GM12874 (cell line): ENCODE measurements at regions not wholly inside any gene's neighbourhood (a gene's known extent, or its start where the extent isn't known, plus 50 kb on each side); places are given as distances from the start of the nearest gene placed in this dataset.

ENCODE experiments used
- TF ChIP-seq, protein P1 (sequence below): IDR thresholded peaks from 2 replicates; pipeline ENCODE4 v1.5.1; 2011; ENCODE audit warnings: low read depth, mild to moderate bottlenecking, control low read depth, low read length, moderate library complexity; ENCODE audit not compliant: insufficient read depth

DNA sequence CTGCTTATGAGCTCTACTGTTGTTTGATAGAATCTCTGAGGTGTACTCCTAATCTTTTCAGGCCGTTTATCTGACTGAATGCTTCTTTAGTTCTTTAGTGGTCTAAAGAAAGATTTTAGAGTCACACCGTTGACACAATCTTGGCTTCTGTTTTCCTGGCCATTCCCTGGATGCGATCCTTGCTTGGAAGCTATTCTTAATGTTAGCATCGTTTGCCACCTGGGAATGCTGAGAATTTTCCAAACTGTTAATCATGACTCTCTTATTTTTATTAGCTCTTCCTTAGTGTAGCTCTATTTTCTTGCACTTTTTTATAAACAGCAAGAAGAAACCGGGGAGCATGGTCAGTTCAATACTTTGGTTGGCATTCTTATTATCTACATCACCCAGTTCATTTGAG lies 281.0 kb upstream of the PCDH20 start:
- TF ChIP-seq, protein P1, sequence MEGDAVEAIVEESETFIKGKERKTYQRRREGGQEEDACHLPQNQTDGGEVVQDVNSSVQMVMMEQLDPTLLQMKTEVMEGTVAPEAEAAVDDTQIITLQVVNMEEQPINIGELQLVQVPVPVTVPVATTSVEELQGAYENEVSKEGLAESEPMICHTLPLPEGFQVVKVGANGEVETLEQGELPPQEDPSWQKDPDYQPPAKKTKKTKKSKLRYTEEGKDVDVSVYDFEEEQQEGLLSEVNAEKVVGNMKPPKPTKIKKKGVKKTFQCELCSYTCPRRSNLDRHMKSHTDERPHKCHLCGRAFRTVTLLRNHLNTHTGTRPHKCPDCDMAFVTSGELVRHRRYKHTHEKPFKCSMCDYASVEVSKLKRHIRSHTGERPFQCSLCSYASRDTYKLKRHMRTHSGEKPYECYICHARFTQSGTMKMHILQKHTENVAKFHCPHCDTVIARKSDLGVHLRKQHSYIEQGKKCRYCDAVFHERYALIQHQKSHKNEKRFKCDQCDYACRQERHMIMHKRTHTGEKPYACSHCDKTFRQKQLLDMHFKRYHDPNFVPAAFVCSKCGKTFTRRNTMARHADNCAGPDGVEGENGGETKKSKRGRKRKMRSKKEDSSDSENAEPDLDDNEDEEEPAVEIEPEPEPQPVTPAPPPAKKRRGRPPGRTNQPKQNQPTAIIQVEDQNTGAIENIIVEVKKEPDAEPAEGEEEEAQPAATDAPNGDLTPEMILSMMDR, result no peak

DNA sequence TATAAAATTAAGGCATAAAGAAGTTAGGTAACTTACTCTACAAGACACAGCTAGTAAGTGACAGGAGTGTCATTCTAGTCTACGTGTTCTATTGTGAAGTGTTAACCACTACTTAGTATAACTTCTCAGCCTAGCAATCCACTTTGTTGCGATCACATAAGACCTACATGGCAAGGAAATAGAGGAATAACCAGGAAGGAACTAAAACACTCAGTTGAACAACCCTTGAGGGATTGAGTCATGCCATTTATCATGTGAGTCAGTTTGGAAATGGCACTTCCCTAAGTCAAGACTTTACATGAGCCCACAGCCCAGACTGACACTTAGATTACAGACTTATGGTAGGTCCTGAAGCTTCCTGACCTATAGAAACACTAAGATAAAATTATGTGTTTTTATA lies 279.5 kb upstream of the PCDH20 start:
- TF ChIP-seq, protein P1, result no peak

DNA sequence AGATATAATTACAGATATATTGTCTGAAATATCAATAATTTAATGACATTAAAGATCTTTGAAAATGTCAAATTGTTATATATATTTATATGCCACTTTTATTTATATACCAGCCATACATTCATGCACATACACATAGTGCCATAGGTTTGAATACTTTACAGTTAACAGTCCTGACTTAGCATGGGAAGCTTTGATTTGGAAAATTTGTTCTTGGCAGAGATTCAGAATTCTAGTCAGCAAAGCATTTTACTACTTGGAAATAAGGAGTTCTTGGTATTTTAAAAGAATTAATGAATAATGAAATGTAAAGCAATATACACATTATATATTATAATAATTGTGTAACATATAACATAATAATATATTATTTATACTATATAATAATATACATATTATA lies 277.0 kb upstream of the PCDH20 start:
- TF ChIP-seq, protein P1, result no peak

DNA sequence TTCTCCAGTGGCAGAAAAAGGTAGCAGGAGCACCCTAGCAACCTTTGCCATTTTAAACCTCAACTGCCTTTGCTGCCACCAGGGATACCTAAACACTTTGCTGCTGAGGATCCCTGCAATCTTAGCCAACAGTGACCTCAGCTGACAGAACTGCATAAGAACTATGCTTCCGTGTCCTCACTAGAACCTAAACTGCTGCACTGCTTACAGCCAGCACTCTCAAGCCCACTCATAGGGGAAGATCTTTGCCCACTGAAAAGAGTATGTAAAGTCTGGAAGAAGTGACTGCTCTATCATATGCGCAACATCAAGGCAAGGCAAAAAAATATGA lies 270.0 kb upstream of the PCDH20 start:
- TF ChIP-seq, protein P1, result no peak

DNA sequence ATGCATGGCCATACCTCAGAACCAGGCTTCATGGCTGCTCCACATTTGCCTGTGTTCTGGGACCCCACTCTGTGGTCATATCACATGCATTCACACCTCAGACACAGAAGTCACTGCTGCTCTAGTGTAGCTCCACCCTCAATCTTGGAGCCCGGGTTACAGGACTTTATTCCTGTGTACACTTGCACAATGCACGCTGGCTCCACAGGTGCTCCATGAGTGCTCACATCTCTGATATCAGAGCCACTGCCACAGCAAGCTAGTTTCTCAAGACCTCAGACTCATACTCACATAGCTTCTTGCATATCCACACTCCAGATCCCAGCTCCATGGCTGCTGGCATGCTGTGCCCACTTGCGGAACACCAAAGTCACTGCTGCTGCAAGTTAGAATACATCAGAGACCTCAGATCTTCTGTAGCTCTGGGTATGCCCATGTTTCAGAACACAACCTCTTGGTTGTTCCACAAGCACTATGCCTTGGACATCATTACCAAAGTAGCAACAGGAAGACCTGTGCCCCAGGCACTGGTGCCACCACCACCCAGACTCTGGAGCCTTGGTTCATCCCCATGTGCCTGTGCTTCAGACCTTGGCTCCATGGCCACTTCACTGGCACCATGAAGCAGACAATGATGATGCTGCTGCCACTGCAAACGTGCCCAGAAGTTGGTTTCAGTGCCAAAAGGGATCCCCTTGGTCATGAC lies 269.5 kb upstream of the PCDH20 start:
- TF ChIP-seq, protein P1, result no peak

DNA sequence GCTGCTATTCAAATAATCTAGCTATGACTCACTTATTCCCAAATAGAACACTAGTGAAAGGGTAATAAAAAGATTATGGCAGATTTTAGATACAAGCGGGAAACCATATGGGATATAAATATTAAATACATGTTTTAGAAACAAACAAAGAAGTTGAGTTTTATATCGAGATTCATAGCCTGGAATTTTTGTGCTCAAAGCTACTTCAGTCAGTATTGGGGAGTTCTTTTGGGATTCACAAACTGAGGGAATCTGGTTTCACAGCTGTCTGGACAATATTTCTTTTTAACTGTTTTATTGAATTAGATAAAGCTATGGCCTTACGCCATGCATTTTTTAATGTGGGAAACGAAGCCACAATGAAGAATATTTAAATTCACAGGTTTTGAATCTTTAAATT lies 257.1 kb upstream of the PCDH20 start:
- TF ChIP-seq, protein P1, result no peak

DNA sequence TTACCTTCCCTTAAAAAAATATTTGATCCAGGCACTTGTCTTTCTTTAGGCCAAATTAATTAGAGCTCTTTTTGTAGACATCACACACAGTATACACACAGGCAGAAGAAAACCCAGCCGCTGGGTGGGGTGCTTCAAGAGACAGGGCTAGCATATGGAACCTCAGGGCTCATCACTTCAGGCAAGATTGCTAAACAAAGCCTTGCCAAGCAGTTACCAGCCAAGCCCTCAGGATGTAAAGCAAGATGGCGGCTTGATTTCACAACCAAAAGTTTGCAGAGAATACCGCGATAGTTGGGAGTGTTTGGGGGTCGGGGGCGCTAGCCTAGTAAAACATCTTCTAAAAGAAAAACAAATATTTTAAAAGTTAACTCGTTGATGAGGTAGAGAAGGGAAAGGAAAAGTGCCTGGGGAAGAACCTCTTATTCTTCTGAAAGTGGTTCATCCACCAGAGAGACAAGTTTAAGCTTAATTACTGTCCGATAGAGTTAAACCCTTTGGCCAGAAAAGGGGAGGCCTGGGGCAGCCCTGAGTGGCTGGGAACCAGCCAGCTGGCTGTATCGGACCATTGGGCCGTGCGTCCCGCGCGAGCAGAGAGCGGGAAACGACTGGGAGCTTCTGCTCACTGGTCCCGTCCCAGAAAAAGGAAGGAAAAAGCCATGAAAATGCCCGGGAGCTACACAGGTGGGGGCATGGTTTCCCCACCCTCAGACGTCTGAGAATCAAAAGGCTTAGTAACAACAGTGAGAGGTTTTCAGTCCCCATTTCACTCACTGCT lies 254.9 kb upstream of the PCDH20 start:
- TF ChIP-seq, protein P1, result no peak
